GM18858 (cell line): ENCODE measurements at regions not wholly inside any gene's neighbourhood (a gene's known extent, or its start where the extent isn't known, plus 50 kb on each side); places are given as distances from the start of the nearest gene placed in this dataset.

ENCODE experiments used
- ATAC-seq: cut with Tn5 transposase; IDR thresholded peaks from one replicate; pipeline ENCODE4 v1.9.1; 2021; ENCODE audit not compliant: unreplicated experiment

- ATAC-seq, result no peak
Observed at GRCh38 chr3:59593380-59593779, 543.6 kb upstream of the CFAP20DC start.

GRCh38 chr3:59580996-59581395 lies 531.2 kb upstream of the CFAP20DC start:
- no peak for ATAC-seq

GRCh38 chr3:59580499-59580898 lies 530.7 kb upstream of the CFAP20DC start:
- no peak for ATAC-seq

GRCh38 chr3:59578129-59578528 lies 528.3 kb upstream of the CFAP20DC start:
- ATAC-seq, result no peak

- no peak for ATAC-seq
Observed at GRCh38 chr3:59576606-59577005, 526.8 kb upstream of the CFAP20DC start.

GRCh38 chr3:59575113-59576001 lies 525.5 kb upstream of the CFAP20DC start:
- peak; percentile 91 for ATAC-seq

GRCh38 chr3:59573911-59574310 lies 524.1 kb upstream of the CFAP20DC start:
- no peak for ATAC-seq

GRCh38 chr3:59572106-59572505 lies 522.3 kb upstream of the CFAP20DC start:
- no peak for ATAC-seq

GRCh38 chr3:59570806-59571205 lies 521.0 kb upstream of the CFAP20DC start:
- ATAC-seq, result no peak

GRCh38 chr3:59567661-59568060 lies 517.8 kb upstream of the CFAP20DC start:
- ATAC-seq, result no peak

GRCh38 chr3:59566481-59566975 lies 516.7 kb upstream of the CFAP20DC start:
- ATAC-seq, result peak; percentile 98

GRCh38 chr3:59565125-59565524 lies 515.3 kb upstream of the CFAP20DC start:
- ATAC-seq, result no peak

- ATAC-seq, result no peak
Observed at GRCh38 chr3:59563966-59564365, 514.1 kb upstream of the CFAP20DC start.

- no peak for ATAC-seq
Observed at GRCh38 chr3:59563072-59563605, 513.3 kb upstream of the CFAP20DC start.

- ATAC-seq, result no peak
Observed at GRCh38 chr3:59559721-59560435, 510.1 kb upstream of the CFAP20DC start.

GRCh38 chr3:59558906-59559720 lies 509.3 kb upstream of the CFAP20DC start:
- no peak for ATAC-seq

GRCh38 chr3:59555593-59556315 lies 505.9 kb upstream of the CFAP20DC start:
- ATAC-seq, result no peak

GRCh38 chr3:59553076-59553475 lies 503.3 kb upstream of the CFAP20DC start:
- ATAC-seq, result no peak

- ATAC-seq, result no peak
Observed at GRCh38 chr3:59551834-59552233, 502.0 kb upstream of the CFAP20DC start.

GRCh38 chr3:59549962-59550361 lies 500.1 kb upstream of the CFAP20DC start:
- no peak for ATAC-seq
